PFSK-1 (cell line): ENCODE measurements at regions not wholly inside any gene's neighbourhood (a gene's known extent, or its start where the extent isn't known, plus 50 kb on each side); places are given as distances from the start of the nearest gene placed in this dataset.

Experiments used
- POLR2AphosphoS5 ChIP-seq: IDR thresholded peaks from 2 replicates; pipeline ENCODE4 v1.6.1; 2012; ENCODE audit warnings: low read depth, mild to moderate bottlenecking, control low read depth, low read length, moderate library complexity
- TAF1 ChIP-seq: IDR thresholded peaks from 2 replicates; pipeline ENCODE4 v1.6.1; 2012; ENCODE audit warnings: low read length, control low read depth, borderline replicate concordance; ENCODE audit not compliant: insufficient read depth

DNA sequence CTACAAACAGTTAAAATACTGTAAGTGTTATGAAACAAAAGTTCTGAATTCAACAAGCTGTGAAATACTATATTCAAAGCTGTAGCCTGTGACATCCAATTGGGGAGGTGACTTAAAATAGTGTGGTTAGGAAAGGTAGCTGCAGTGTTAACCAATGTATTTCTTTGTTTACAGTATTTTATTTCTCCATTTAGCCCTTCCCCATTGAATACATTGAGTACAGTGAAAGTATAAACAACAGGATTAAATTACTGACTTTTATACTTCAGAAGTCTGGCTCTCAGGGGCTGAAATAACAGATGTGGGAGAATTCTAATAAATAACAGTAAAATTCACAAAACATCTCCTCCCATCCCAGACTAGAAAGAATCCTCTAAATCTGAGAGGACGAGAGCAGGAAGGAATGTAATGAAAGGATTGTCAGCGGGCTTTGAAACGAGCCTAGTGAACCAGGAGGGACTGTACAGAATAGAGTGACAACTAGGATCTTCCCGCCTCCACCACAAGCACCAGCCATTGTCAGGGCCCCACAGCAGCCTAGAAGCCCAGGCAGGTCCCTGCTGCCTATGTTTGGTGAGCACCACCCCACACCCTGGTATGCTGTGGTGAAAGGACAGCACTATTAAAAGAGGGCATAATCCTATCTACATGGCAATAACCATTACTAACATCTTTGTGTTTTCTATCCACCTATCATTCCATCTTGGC, 73.7 kb downstream of the SPCS3 start:
- TF ChIP-seq POLR2AphosphoS5: no peak
- TF ChIP-seq TAF1: no peak
